T-helper 2 cell treated with Interferon-gamma antibody and Interleukin-4, amounts not matched to agents 5 μg/mL and 100 μg/mL, for 36 hours (primary cell): ENCODE measurements at regions not wholly inside any gene's neighbourhood (a gene's known extent, or its start where the extent isn't known, plus 50 kb on each side); places are given as distances from the start of the nearest gene placed in this dataset.
"Not testable (repeated sequence)": the region's sequence is repeated elsewhere in the genome, so short reads cannot be mapped to it uniquely, and the experiment has no call there.

ENCODE experiments used
- DNase-seq: peaks from one replicate; pipeline ENCODE4 v3.0.0; 2021; ENCODE audit warnings: low spot score
- H3K27ac Mint-ChIP-seq: one replicate; pipeline ENCODE4 v1.8.0; 2021; ENCODE audit warnings: mild to moderate bottlenecking, mixed read lengths
- H3K27me3 Mint-ChIP-seq: one replicate; pipeline ENCODE4 v1.8.0; 2021; ENCODE audit warnings: low read depth, mixed read lengths
- H3K36me3 Mint-ChIP-seq: one replicate; pipeline ENCODE4 v1.8.0; 2021; ENCODE audit warnings: low read depth, mixed read lengths
- H3K4me1 Mint-ChIP-seq: one replicate; pipeline ENCODE4 v1.8.0; 2021; ENCODE audit warnings: low read depth, mixed read lengths
- H3K4me3 Mint-ChIP-seq: one replicate; pipeline ENCODE4 v1.8.0; 2022; ENCODE audit warnings: mild to moderate bottlenecking, moderate library complexity, mixed read lengths
- H3K9me3 Mint-ChIP-seq: one replicate; pipeline ENCODE4 v1.8.0; 2021; ENCODE audit warnings: mixed read lengths

DNA sequence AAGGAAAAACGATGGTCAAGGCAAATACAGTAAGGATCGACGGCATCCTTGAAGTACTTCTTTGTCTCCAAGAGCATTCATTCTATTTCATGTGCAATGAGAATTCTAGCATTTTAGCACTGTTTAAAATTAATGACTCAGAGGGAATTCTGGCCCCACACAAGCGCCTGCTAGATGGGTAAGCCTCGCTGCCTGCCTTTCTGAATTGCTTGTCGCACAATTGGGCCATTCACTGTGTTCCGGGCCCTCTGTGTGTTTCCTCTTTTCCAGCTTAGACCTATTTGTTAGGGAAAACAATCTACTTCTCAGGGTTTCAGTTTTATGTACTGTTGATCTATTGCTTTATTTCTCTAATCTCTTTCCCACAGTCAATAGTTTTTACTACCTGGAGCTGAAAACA, 204.7 kb upstream of the ZNF32 start:
- no peak overlapping the region for H3K4me3 Mint-ChIP-seq
- no peaks in the 10 kb centered on the region for H3K9me3 Mint-ChIP-seq
- no peaks in the 10 kb centered on the region for H3K27me3 Mint-ChIP-seq
- H3K36me3 Mint-ChIP-seq: no peaks in the 10 kb centered on the region
- no peak for DNase-seq
- no peak overlapping the region for H3K27ac Mint-ChIP-seq
- no peaks in the 10 kb centered on the region for H3K4me1 Mint-ChIP-seq

DNA sequence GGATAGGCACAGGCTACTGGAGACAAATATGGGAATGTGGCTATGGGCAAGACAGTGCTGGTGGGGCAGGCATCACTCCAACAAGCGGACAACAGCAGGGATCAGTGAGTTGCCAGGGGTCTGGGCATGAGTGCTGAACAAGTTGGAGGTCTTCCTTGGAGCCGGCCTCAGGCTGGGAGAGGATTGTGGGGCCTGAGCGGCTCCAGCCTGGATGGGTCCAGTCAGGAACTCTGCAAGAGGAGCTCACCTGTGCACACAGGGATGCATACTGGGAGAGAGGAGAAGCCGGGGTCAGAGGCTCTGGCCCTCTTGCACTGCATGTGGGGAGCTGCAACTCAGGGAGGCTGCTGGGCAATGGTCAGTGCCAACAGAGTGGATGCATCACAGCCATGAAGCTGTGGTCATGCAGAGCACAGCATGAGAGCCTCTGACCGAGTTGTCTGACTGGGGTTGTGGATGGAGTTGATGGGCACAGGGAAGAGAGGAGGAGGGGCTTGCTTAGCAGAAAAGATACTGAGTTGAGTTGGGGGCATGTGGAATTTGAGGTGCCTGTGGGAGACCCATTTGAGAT, 204.0 kb upstream of the ZNF32 start:
- H3K27ac Mint-ChIP-seq: no peak overlapping the region
- no peaks in the 10 kb centered on the region for H3K9me3 Mint-ChIP-seq
- no peak for DNase-seq
- H3K36me3 Mint-ChIP-seq: no peaks in the 10 kb centered on the region
- H3K4me1 Mint-ChIP-seq: no peaks in the 10 kb centered on the region
- no peak overlapping the region for H3K4me3 Mint-ChIP-seq
- no peaks in the 10 kb centered on the region for H3K27me3 Mint-ChIP-seq

DNA sequence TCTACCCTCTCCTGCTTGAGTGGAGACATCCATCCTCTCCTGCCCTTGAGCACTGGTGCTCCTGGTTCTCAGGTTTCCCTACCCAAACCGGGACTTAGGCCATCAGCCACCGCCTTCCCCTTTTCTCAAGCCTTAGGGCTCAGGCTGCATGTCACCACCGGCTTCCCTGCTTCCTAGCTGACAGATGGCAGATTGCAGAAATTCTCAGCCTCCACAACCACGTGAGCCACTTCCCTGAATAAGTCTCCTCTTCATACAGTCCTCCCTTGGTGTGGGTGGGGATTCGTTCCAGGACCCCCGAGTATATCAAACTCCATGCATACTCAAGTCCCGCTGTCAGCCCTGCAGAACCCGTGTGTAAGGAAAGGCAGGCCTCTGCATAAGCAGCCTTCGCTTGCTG, 203.5 kb upstream of the ZNF32 start:
- Mint-ChIP-seq H3K4me1 (no peaks in the 10 kb centered on the region), H3K36me3 (no peaks in the 10 kb centered on the region), H3K9me3 (no peaks in the 10 kb centered on the region), H3K27me3 (no peaks in the 10 kb centered on the region), H3K27ac (no peak overlapping the region), H3K4me3 (no peak overlapping the region)
- no peak for DNase-seq

DNA sequence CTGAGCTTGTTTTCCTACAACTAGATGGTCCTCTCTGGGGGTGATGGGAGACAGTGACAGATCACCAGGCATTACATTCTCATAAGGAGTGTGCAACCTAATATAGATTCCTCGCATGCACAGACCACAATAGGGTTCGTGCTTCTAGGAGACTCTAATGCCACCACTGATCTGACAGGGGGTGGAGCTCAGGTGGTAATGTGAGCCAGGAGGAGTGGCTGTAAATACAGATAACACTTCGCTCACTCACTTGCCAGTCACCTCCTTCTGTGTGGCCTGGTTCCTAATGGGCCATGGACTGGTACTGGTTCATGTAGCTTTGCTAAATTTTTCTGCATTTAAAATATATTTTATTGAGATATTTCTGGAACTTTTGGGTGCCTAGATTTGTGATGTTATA, 202.3 kb upstream of the ZNF32 start:
- Mint-ChIP-seq H3K9me3 (no peaks in the 10 kb centered on the region), H3K4me1 (peaks cover 7% of the 10 kb centered on the region), H3K27me3 (no peaks in the 10 kb centered on the region), H3K36me3 (no peaks in the 10 kb centered on the region), H3K4me3 (no peak overlapping the region), H3K27ac (no peak overlapping the region)
- DNase-seq: no peak

DNA sequence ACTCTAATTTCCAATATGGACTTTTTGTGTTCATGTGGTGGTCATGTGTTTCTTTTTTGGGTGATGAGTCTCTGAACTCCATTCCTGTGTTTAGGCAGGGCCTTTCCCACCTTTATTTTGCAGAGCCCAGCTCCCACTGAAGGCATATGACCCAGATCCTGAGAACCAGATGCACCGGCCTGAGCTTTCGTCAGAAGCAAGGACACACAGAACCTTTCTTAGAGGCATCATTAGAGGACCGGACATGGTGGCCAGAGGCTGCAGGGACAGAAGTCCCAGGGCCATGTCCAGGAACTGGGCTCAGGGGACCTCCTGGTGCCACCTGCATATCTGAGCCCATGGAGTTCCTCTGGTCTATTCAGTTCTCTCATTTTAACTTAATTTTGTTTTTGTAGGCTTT, 200.9 kb upstream of the ZNF32 start:
- H3K27me3 Mint-ChIP-seq: no peaks in the 10 kb centered on the region
- no peak overlapping the region for H3K27ac Mint-ChIP-seq
- peaks cover 13% of the 10 kb centered on the region for H3K4me1 Mint-ChIP-seq
- no peaks in the 10 kb centered on the region for H3K36me3 Mint-ChIP-seq
- DNase-seq: no peak
- H3K9me3 Mint-ChIP-seq: no peaks in the 10 kb centered on the region
- H3K4me3 Mint-ChIP-seq: no peak overlapping the region

DNA sequence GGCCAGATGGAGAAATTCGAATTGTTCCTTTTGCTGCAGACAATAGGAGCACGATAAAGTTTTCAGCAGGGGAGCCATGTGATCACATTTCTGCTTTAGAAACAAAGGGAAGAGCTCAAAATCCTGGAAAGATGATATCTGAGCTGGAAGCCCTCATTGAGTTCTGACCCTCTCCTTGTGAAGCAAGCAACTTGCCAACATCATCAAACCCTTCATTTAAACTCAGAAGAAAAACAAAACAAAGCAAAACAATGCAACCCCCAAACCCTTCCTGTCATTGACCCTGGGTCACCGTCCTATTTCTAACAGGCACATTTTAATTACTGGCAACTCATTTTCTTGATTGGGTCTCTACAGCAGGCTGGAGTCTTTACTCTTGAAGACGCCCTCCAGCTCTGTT, 198.3 kb upstream of the ZNF32 start:
- Mint-ChIP-seq H3K4me1 (peaks cover 13% of the 10 kb centered on the region), H3K36me3 (no peaks in the 10 kb centered on the region), H3K27me3 (peaks cover 2% of the 10 kb centered on the region), H3K27ac (no peak overlapping the region), H3K9me3 (no peaks in the 10 kb centered on the region), H3K4me3 (no peak overlapping the region)
- DNase-seq: no peak

DNA sequence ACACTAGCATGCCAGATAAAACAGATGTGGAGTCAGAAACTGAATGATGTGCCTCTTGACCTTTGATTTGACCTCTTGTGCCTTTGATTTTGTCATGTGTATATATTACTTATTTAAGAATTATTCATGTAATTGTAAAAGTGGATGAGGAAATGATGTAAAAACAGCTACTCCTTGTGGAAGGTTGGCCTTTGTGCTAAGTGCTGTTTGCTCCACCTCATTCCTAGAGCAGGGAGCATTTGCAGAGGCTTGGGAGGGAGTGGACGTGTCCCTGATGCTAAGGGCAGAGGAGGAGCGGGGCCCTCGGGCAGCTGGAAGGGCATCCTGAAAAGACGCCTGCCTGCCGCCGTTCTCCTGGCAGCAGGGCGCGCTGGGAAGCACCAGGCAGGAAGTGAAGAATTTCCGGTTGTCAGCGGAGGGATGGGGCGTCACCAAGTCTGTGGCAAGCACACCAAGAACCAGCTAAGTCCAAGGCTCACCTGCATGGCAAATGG, 197.6 kb upstream of the ZNF32 start:
- Mint-ChIP-seq H3K4me1 (peaks cover 13% of the 10 kb centered on the region), H3K4me3 (peak overlapping the region; percentile 65), H3K27me3 (peaks cover 2% of the 10 kb centered on the region), H3K36me3 (no peaks in the 10 kb centered on the region), H3K9me3 (no peaks in the 10 kb centered on the region), H3K27ac (no peak overlapping the region)
- no peak for DNase-seq

DNA sequence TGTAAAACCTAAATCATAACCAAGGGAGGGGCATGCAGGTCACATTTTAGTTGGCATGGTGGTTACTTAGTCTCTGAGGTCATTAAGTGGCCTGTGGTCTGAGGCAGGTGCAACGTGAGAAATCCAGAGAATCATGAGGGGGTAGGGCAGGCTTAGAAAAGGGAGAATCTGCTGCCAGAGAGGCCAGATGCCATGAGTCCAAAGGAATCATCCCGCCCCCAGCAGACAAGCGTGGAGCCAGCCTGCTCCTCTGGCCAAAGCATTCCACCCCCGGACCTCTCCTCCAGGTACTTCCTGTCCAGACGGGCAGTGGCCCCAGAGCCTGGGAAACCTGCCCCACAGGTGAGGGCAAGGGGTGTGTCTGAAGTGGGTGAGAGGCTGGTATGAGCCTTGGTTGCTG, 196.4 kb upstream of the ZNF32 start:
- Mint-ChIP-seq H3K27me3 (peaks cover 5% of the 10 kb centered on the region), H3K4me1 (peaks cover 13% of the 10 kb centered on the region), H3K4me3 (no peak overlapping the region), H3K36me3 (no peaks in the 10 kb centered on the region), H3K9me3 (no peaks in the 10 kb centered on the region), H3K27ac (no peak overlapping the region)
- DNase-seq: no peak

DNA sequence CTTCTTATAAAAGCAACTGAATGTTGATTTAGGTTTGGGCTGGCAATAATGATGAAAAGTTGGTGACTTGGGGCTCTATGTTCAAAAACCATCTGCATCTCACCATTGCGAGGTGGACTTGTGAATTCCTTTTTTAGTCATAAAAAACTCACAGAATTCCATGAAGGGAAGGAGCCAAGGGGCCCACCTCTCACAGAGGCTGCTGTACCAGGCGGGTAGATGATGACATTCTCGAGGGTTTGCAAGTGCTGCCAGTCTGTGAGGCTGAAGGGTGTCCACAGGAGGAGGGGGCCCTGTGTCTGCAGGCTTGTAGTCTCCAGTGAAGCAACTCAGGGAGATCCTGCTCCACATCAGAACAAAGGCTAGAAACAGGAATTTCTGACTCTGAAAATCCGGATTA, 195.5 kb upstream of the ZNF32 start:
- no peak overlapping the region for H3K27ac Mint-ChIP-seq

DNA sequence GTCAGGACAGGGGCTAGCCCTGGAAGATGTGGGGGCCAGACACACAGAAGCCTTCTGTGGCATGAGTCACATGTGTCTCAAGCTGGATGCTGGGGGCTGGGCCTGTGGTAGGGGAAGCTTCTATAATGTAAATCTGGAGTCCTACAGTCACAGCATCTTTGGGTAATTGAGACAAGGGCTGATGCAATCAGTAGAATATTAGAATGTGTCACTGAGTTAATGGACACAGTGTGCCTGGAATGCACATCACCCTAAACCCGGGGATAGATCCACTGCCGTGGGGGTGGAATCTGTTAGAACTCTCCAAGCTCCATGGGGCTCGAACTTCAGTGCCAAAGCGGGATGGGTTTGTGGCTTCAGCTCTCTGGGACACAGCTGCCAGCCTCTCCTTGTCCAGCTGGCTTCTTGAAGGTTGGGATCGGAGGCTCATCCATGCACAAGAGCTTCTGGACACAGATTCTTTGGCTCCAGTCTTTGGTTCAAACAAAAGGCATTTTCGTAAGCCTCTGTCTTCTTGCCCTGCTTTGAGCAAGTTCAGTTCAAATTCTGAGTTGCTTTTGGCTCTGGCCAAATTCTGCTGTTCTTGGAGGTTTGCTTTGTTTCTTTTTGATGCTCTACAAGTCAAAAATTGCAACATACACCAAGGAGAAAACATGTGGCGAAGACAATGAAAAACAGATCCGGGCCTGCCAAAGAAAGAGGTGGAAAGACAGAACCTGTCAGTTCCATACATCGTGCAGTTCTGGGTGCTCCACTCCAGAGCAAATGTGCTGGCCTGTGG, 194.8 kb upstream of the ZNF32 start:
- no peak for DNase-seq
- no peaks in the 10 kb centered on the region for H3K9me3 Mint-ChIP-seq
- H3K4me3 Mint-ChIP-seq: no peak overlapping the region
- H3K36me3 Mint-ChIP-seq: no peaks in the 10 kb centered on the region
- H3K4me1 Mint-ChIP-seq: peaks cover 13% of the 10 kb centered on the region
- peaks cover 12% of the 10 kb centered on the region for H3K27me3 Mint-ChIP-seq
- no peak overlapping the region for H3K27ac Mint-ChIP-seq

More for the DNA sequence above, 195.5 kb upstream of the ZNF32 start:
- Mint-ChIP-seq H3K36me3 (no peaks in the 10 kb centered on the region), H3K4me3 (no peak overlapping the region), H3K4me1 (peaks cover 13% of the 10 kb centered on the region), H3K9me3 (no peaks in the 10 kb centered on the region), H3K27me3 (peaks cover 9% of the 10 kb centered on the region)
- no peak for DNase-seq

DNA sequence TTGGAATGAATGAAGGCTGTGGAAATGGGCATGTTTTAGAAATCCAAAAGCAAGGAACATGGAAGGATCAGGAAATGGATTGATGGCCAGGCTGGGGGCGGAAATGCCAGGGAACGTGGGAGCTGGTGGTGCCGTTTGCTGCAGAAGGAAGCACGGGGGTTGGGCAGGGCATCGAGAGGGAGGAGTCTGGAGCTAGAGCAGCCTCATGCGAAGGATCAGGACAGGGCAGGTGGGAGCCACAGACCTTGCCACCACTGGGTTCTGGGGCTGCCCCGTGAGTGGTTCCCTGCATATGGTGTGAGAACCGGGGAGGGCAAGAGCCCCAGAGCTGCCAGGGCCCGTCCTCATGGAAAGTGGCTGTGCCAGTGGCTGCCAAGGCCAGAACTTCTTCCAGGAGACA, 193.8 kb upstream of the ZNF32 start:
- DNase-seq: no peak
- Mint-ChIP-seq H3K27ac (no peak overlapping the region), H3K9me3 (no peaks in the 10 kb centered on the region), H3K4me1 (peaks cover 13% of the 10 kb centered on the region), H3K27me3 (peaks cover 15% of the 10 kb centered on the region), H3K36me3 (no peaks in the 10 kb centered on the region), H3K4me3 (no peak overlapping the region)

DNA sequence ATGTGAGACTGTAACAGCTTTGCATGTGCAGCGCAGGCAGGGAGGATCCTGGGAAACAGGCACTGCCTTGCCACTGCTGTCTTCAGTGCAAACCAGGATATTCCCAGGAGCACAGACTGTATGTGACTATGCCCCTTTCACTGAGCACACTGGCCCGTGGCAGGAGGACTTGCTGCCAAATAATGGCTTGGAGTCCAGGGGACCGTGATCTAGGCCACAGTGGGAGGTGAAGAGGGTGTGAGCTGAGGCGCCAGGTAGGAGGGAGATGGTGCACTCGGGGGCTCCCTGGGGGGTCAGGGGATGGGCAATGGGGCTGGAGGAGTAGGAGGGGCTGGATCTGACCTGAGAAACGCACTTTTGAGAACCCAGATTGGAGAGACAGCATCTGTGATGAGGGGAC, 193.4 kb upstream of the ZNF32 start:
- Mint-ChIP-seq H3K27me3 (peaks cover 15% of the 10 kb centered on the region), H3K4me3 (no peak overlapping the region), H3K4me1 (peaks cover 13% of the 10 kb centered on the region), H3K27ac (no peak overlapping the region), H3K9me3 (no peaks in the 10 kb centered on the region), H3K36me3 (no peaks in the 10 kb centered on the region)
- DNase-seq: no peak

DNA sequence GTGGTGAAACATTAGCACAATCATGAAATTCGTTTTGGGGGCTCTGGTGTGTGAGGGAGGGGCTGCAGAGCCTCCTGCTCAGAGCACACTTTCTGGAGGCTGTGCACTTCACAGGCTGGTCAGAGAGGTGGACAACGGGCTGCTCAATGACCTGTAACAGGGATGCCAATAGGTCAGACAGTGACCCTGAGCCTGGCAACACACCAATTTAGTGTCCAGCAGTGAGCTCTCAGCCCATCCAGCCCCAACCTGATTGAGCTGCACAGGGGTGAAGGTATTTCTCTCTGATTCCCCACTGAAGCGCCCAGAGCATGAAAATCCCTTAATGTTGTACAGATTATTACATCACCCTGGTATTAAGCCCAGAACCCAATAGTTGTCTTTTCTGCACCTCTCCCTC, 191.3 kb upstream of the ZNF32 start:
- Mint-ChIP-seq H3K27ac (no peak overlapping the region), H3K36me3 (no peaks in the 10 kb centered on the region), H3K4me3 (no peak overlapping the region), H3K9me3 (peaks cover 4% of the 10 kb centered on the region), H3K27me3 (peaks cover 18% of the 10 kb centered on the region), H3K4me1 (peaks cover 4% of the 10 kb centered on the region)
- DNase-seq: no peak

DNA sequence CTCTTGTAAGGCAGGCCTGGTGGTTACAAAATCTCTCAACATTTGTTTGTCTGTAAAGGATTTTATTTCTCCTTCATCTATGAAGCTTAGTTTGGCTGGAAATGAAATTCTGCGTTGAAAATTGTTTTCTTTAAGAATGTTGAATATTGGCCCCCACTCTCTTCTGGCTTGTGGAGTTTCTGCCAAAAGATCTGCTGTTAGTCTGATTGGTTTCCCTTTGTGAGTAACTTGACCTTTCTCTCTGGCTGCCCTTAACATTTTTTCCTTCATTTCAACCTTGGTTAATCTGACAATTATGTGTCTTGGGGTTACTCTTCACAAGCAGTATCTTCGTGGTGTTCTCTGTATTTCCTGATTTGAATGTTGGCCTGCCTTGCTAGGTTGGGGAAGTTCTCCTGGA, 186.1 kb upstream of the ZNF32 start:
- H3K27me3 Mint-ChIP-seq: peaks cover 47% of the 10 kb centered on the region
- not testable (repeated sequence) for H3K4me1 Mint-ChIP-seq, H3K27ac Mint-ChIP-seq, H3K4me3 Mint-ChIP-seq, H3K9me3 Mint-ChIP-seq, DNase-seq, H3K36me3 Mint-ChIP-seq

DNA sequence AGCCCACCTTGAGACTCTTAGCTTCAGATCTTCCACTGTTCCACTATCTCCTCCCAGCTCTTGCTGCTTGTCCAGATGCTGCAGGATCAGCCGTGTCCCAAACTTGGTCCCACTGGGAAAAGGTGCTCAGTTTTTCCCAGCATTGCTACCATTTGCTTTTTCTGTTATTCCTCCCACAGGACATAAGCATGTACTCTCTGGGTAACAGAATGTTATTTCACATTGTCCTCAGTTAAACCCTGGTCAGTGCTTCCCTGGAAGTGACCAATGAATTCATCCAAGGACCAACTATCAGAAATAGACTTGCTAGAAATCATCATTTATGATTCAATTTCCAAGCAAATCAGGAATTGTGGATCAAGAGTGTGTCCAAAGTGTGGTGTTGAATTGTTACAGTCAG, 179.2 kb upstream of the ZNF32 start:
- Mint-ChIP-seq H3K4me3 (no peak overlapping the region), H3K36me3 (no peaks in the 10 kb centered on the region), H3K27me3 (peaks cover 28% of the 10 kb centered on the region), H3K27ac (no peak overlapping the region), H3K9me3 (no peaks in the 10 kb centered on the region), H3K4me1 (peaks cover 15% of the 10 kb centered on the region)
- no peak for DNase-seq
